Hepatocyte (in vitro differentiated cells): ENCODE measurements at regions not wholly inside any gene's neighbourhood (a gene's known extent, or its start where the extent isn't known, plus 50 kb on each side); places are given as distances from the start of the nearest gene placed in this dataset.

Experiments used
- DNase-seq: peaks from one replicate; pipeline ENCODE4 v3.0.0-alpha.2; 2016; ENCODE audit warnings: low spot score
- H2AFZ ChIP-seq: fragments of 200-600 bp; sonication (generic); 2 replicates; pipeline ENCODE4 v1.6.0; 2016; ENCODE audit warnings: antibody characterized with exemption, mild to moderate bottlenecking
- H3K27ac ChIP-seq: fragments of 200-600 bp; sonication (generic); 2 replicates; pipeline ENCODE4 v1.5.1; 2016; ENCODE audit warnings: mild to moderate bottlenecking
- H3K27me3 ChIP-seq: fragments of 200-600 bp; sonication (generic); 2 replicates; pipeline ENCODE4 v1.6.1; 2016
- H3K36me3 ChIP-seq: fragments of 200-600 bp; sonication (generic); replicated peaks from 2 replicates; pipeline ENCODE4 v1.5.1; 2016; ENCODE audit warnings: low read depth; ENCODE audit not compliant: insufficient read depth
- H3K4me1 ChIP-seq: fragments of 200-600 bp; sonication (generic); 2 replicates; pipeline ENCODE4 v1.5.1; 2016; ENCODE audit warnings: mild to moderate bottlenecking, moderate library complexity; ENCODE audit not compliant: insufficient read depth
- H3K4me2 ChIP-seq: fragments of 200-600 bp; sonication (generic); 2 replicates; pipeline ENCODE4 v1.6.0; 2016
- H3K4me3 ChIP-seq: fragments of 200-600 bp; sonication (generic); 2 replicates; pipeline ENCODE4 v1.5.1; 2016; ENCODE audit warnings: mild to moderate bottlenecking
- H3K79me2 ChIP-seq: fragments of 200-600 bp; sonication (generic); 2 replicates; pipeline ENCODE4 v1.6.0; 2017; ENCODE audit warnings: mild to moderate bottlenecking
- H3K9me2 ChIP-seq: fragments of 200-600 bp; sonication (generic); replicated peaks from 2 replicates; pipeline ENCODE4 v1.6.0; 2017; ENCODE audit warnings: mild to moderate bottlenecking; ENCODE audit not compliant: insufficient read depth
- H3K9me3 ChIP-seq: fragments of 200-600 bp; sonication (generic); 2 replicates; pipeline ENCODE4 v1.5.1; 2016; ENCODE audit warnings: low read depth, mild to moderate bottlenecking
- H4K20me1 ChIP-seq: fragments of 200-600 bp; sonication (generic); 2 replicates; pipeline ENCODE4 v1.6.0; 2016; ENCODE audit warnings: mild to moderate bottlenecking; ENCODE audit not compliant: insufficient read depth, poor library complexity, severe bottlenecking
- EZH2 ChIP-seq: fragments of 200-600 bp; sonication (generic); IDR thresholded peaks from 2 replicates; pipeline ENCODE4 v1.6.1; 2016; ENCODE audit warnings: antibody characterized with exemption, mild to moderate bottlenecking, borderline replicate concordance
- EZH2phosphoT487 ChIP-seq: fragments of 200-600 bp; sonication (generic); IDR thresholded peaks from one replicate; pipeline ENCODE4 v1.6.1; 2018; ENCODE audit warnings: antibody characterized with exemption, mild to moderate bottlenecking, low read depth, moderate library complexity; ENCODE audit not compliant: unreplicated experiment, severe bottlenecking
- WGBS: methylation state at CpG from one replicate; pipeline ENCODE4 v1.1.6; 2016; ENCODE audit warnings: low lambda C conversion rate; ENCODE audit errors: missing lambda C conversion rate; 5-methylcytosine and 5-hydroxymethylcytosine counted together
- TF ChIP-seq, protein P1 (sequence below): fragments of 200-600 bp; sonication (generic); IDR thresholded peaks from 2 replicates; pipeline ENCODE4 v1.5.1; 2016; ENCODE audit warnings: antibody characterized with exemption, mild to moderate bottlenecking; ENCODE audit not compliant: poor library complexity

DNA sequence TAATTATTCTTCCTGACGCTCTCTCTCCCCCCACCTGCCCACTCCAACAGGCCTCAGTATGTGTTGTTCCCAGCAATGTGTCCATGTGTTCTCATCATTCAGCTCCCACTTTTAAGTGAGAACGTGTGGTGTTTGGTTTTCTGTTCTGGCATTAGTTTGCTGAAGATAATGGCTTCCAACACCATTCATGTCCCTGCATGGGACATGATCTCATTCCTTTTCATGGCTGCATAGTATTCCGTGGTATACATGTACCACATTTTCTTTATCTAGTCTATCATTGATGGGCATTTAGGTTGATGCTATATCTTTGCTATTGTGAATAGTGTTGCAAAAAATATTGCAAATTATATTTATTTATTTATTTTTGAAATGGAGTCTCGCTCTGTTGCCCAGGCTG lies 258.0 kb downstream of the TFAP2A start:
- Histone ChIP-seq H3K27ac (no peak overlapping the region), H3K79me2 (no peaks in the 10 kb centered on the region), H3K36me3 (no peaks in the 10 kb centered on the region), H3K4me2 (no peak overlapping the region), H4K20me1 (no peaks in the 10 kb centered on the region), H3K4me3 (no peak overlapping the region), H3K9me3 (no peaks in the 10 kb centered on the region), H3K9me2 (no peaks in the 10 kb centered on the region), H3K27me3 (no peaks in the 10 kb centered on the region), H2AFZ (no peak overlapping the region), H3K4me1 (no peaks in the 10 kb centered on the region)
- DNase-seq: no peak
- no peak for TF ChIP-seq EZH2phosphoT487
- no peak for TF ChIP-seq EZH2
- TF ChIP-seq, protein P1, sequence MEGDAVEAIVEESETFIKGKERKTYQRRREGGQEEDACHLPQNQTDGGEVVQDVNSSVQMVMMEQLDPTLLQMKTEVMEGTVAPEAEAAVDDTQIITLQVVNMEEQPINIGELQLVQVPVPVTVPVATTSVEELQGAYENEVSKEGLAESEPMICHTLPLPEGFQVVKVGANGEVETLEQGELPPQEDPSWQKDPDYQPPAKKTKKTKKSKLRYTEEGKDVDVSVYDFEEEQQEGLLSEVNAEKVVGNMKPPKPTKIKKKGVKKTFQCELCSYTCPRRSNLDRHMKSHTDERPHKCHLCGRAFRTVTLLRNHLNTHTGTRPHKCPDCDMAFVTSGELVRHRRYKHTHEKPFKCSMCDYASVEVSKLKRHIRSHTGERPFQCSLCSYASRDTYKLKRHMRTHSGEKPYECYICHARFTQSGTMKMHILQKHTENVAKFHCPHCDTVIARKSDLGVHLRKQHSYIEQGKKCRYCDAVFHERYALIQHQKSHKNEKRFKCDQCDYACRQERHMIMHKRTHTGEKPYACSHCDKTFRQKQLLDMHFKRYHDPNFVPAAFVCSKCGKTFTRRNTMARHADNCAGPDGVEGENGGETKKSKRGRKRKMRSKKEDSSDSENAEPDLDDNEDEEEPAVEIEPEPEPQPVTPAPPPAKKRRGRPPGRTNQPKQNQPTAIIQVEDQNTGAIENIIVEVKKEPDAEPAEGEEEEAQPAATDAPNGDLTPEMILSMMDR: no peak
- 95% methylated on average over 4 of the region's 4 CpGs for WGBS

DNA sequence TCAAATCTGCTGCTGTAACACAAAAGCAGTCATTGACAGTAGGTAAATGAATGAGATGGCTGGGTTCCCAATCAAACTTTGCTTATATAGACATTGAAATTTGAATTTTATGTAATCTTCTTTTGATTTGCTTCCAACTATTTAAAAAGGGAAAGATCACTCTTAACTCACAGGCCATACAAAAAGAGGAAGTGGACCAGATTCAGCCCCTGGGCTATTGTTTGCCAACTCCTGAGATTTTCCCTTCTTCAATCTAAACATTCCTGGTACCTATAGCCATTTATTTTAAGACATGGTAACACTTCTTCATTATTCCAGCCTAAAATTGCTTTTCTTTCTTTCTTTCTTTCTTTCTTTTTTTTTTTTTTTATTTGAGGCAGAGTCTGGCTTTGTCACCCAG lies 260.6 kb downstream of the TFAP2A start:
- Histone ChIP-seq H3K36me3 (no peaks in the 10 kb centered on the region), H3K9me3 (no peaks in the 10 kb centered on the region), H3K4me1 (no peaks in the 10 kb centered on the region), H2AFZ (no peak overlapping the region), H3K27ac (no peak overlapping the region), H4K20me1 (no peaks in the 10 kb centered on the region), H3K27me3 (no peaks in the 10 kb centered on the region), H3K9me2 (no peaks in the 10 kb centered on the region), H3K4me2 (no peak overlapping the region), H3K4me3 (no peak overlapping the region), H3K79me2 (no peaks in the 10 kb centered on the region)
- no peak for DNase-seq
- TF ChIP-seq, protein P1: no peak
- TF ChIP-seq EZH2 (no peak), EZH2phosphoT487 (no peak)

- TF ChIP-seq EZH2: no peak
- no peak for TF ChIP-seq EZH2phosphoT487
- TF ChIP-seq, protein P1: no peak
- Histone ChIP-seq H2AFZ (no peak overlapping the region), H3K27me3 (no peaks in the 10 kb centered on the region), H3K36me3 (no peaks in the 10 kb centered on the region), H3K4me2 (no peak overlapping the region), H3K79me2 (no peaks in the 10 kb centered on the region), H3K4me1 (no peaks in the 10 kb centered on the region), H3K27ac (no peak overlapping the region), H3K4me3 (no peak overlapping the region), H4K20me1 (no peaks in the 10 kb centered on the region), H3K9me2 (no peaks in the 10 kb centered on the region), H3K9me3 (no peaks in the 10 kb centered on the region)
- no peak for DNase-seq
- 83% methylated on average over 6 of the region's 6 CpGs for WGBS
Measured at GRCh38 chr6:10151144-10151915, 263.5 kb downstream of the TFAP2A start.
